Activated CD8-positive, alpha-beta memory T cell treated with anti-CD3 and anti-CD28 coated beads for 24 hours (primary cell): ENCODE measurements at regions not wholly inside any gene's neighbourhood (a gene's known extent, or its start where the extent isn't known, plus 50 kb on each side); places are given as distances from the start of the nearest gene placed in this dataset.

ENCODE experiments used
- DNase-seq: peaks from one replicate; pipeline ENCODE4 v3.0.0-alpha.2; 2020

GRCh38 chr7:136234040-136234439 lies 256.9 kb upstream of the MTPN start:
- no peak for DNase-seq

GRCh38 chr7:136230210-136230609 lies 253.1 kb upstream of the MTPN start:
- no peak for DNase-seq

GRCh38 chr7:136229790-136230189 lies 252.6 kb upstream of the MTPN start:
- no peak for DNase-seq

GRCh38 chr7:136228171-136228570 lies 251.0 kb upstream of the MTPN start:
- DNase-seq = no peak

- DNase-seq = no peak
Observed at GRCh38 chr7:136214356-136214755, 237.2 kb upstream of the MTPN start.

GRCh38 chr7:136213012-136213411 lies 235.9 kb upstream of the MTPN start:
- DNase-seq = no peak

GRCh38 chr7:136210664-136211063 lies 233.5 kb upstream of the MTPN start:
- no peak for DNase-seq

- no peak for DNase-seq
Observed at GRCh38 chr7:136210079-136210478, 232.9 kb upstream of the MTPN start.

GRCh38 chr7:136205956-136206355 lies 228.8 kb upstream of the MTPN start:
- DNase-seq = no peak

GRCh38 chr7:136198168-136198567 lies 221.0 kb upstream of the MTPN start:
- DNase-seq = no peak

- DNase-seq = no peak
Observed at GRCh38 chr7:136194878-136195277, 217.7 kb upstream of the MTPN start.

GRCh38 chr7:136193940-136194339 lies 216.8 kb upstream of the MTPN start:
- no peak for DNase-seq

GRCh38 chr7:136189506-136189998 lies 212.4 kb upstream of the MTPN start:
- DNase-seq = no peak

GRCh38 chr7:136186281-136186680 lies 209.1 kb upstream of the MTPN start:
- no peak for DNase-seq

- no peak for DNase-seq
Observed at GRCh38 chr7:136184719-136185118, 207.6 kb upstream of the MTPN start.

- DNase-seq = no peak
Observed at GRCh38 chr7:136183981-136184380, 206.8 kb upstream of the MTPN start.

- DNase-seq = no peak
Observed at GRCh38 chr7:136180984-136181383, 203.8 kb upstream of the MTPN start.

GRCh38 chr7:136179851-136180721 lies 202.9 kb upstream of the MTPN start:
- no peak for DNase-seq

- DNase-seq = no peak
Observed at GRCh38 chr7:136179154-136179553, 202.0 kb upstream of the MTPN start.

- DNase-seq = no peak
Observed at GRCh38 chr7:136174477-136175125, 197.4 kb upstream of the MTPN start.

GRCh38 chr7:136173874-136174273 lies 196.7 kb upstream of the MTPN start:
- no peak for DNase-seq

GRCh38 chr7:136171233-136171632 lies 194.1 kb upstream of the MTPN start:
- no peak for DNase-seq

- DNase-seq = no peak
Observed at GRCh38 chr7:136168821-136169220, 191.7 kb upstream of the MTPN start.

GRCh38 chr7:136167991-136168390 lies 190.8 kb upstream of the MTPN start:
- DNase-seq = no peak
